ENCODE measurements at regions not wholly inside any gene's neighbourhood (a gene's known extent, or its start where the extent isn't known, plus 50 kb on each side); places are given as distances from the start of the nearest gene placed in this dataset.

GRCh38 chr3:146682171-146682570, 77.0 kb upstream of the PLSCR5 start:
- TF ChIP-seq, protein P1, sequence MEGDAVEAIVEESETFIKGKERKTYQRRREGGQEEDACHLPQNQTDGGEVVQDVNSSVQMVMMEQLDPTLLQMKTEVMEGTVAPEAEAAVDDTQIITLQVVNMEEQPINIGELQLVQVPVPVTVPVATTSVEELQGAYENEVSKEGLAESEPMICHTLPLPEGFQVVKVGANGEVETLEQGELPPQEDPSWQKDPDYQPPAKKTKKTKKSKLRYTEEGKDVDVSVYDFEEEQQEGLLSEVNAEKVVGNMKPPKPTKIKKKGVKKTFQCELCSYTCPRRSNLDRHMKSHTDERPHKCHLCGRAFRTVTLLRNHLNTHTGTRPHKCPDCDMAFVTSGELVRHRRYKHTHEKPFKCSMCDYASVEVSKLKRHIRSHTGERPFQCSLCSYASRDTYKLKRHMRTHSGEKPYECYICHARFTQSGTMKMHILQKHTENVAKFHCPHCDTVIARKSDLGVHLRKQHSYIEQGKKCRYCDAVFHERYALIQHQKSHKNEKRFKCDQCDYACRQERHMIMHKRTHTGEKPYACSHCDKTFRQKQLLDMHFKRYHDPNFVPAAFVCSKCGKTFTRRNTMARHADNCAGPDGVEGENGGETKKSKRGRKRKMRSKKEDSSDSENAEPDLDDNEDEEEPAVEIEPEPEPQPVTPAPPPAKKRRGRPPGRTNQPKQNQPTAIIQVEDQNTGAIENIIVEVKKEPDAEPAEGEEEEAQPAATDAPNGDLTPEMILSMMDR (IDR thresholded peaks at IDR 0.05) = no peak
- no peak for TF ChIP-seq RELA (CRISPR knock-in tag; IDR thresholded peaks at IDR 0.05; ENCODE audit: borderline replicate concordance)
- TF ChIP-seq ELF4 (CRISPR knock-in tag; IDR thresholded peaks at IDR 0.05; ENCODE audit: low read depth) = no peak
- TF ChIP-seq KAT7 (CRISPR knock-in tag; IDR thresholded peaks at IDR 0.05; ENCODE audit: borderline replicate concordance) = no peak
- TF ChIP-seq, protein P2, sequence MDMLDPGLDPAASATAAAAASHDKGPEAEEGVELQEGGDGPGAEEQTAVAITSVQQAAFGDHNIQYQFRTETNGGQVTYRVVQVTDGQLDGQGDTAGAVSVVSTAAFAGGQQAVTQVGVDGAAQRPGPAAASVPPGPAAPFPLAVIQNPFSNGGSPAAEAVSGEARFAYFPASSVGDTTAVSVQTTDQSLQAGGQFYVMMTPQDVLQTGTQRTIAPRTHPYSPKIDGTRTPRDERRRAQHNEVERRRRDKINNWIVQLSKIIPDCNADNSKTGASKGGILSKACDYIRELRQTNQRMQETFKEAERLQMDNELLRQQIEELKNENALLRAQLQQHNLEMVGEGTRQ (CRISPR knock-in tag; IDR thresholded peaks at IDR 0.05) = no peak
- TF ChIP-seq ZNF263 (CRISPR knock-in tag; IDR thresholded peaks at IDR 0.05; ENCODE audit: low read depth) = no peak
- no peak for TF ChIP-seq TCF7 (CRISPR knock-in tag; IDR thresholded peaks at IDR 0.05; ENCODE audit: low read depth)
- TF ChIP-seq NR1H2 (CRISPR knock-in tag; IDR thresholded peaks at IDR 0.05) = no peak
- no peak for TF ChIP-seq FOXK1 (CRISPR knock-in tag; IDR thresholded peaks at IDR 0.05)
- no peak for TF ChIP-seq HMGXB4 (CRISPR knock-in tag; IDR thresholded peaks at IDR 0.05)

Measured in WTC11 (cell line).